ENCODE measurements at regions not wholly inside any gene's neighbourhood (a gene's known extent, or its start where the extent isn't known, plus 50 kb on each side); places are given as distances from the start of the nearest gene placed in this dataset.

- no peak for DNase-seq (ENCODE audit: low spot score)
- TF ChIP-seq CTCF (IDR thresholded peaks at IDR 0.05; ENCODE audit: extremely low read depth, missing control alignments), result no peak
Measured at GRCh38 chr6:91135406-91136103, 548.7 kb upstream of the MAP3K7 start.

GRCh38 chr6:91132461-91132860, 545.6 kb upstream of the MAP3K7 start:
- DNase-seq (ENCODE audit: low spot score), result no peak
- no peak for TF ChIP-seq CTCF (IDR thresholded peaks at IDR 0.05; ENCODE audit: extremely low read depth, missing control alignments)

- TF ChIP-seq CTCF (IDR thresholded peaks at IDR 0.05; ENCODE audit: extremely low read depth, missing control alignments), result no peak
Measured at GRCh38 chr6:91130126-91130525, 543.3 kb upstream of the MAP3K7 start.

GRCh38 chr6:91127752-91128151, 540.9 kb upstream of the MAP3K7 start:
- DNase-seq (ENCODE audit: low spot score), result no peak
- no peak for TF ChIP-seq CTCF (IDR thresholded peaks at IDR 0.05; ENCODE audit: extremely low read depth, missing control alignments)

More at GRCh38 chr6:91130126-91130525, 543.3 kb upstream of the MAP3K7 start:
- DNase-seq (ENCODE audit: low spot score), result no peak

DNA sequence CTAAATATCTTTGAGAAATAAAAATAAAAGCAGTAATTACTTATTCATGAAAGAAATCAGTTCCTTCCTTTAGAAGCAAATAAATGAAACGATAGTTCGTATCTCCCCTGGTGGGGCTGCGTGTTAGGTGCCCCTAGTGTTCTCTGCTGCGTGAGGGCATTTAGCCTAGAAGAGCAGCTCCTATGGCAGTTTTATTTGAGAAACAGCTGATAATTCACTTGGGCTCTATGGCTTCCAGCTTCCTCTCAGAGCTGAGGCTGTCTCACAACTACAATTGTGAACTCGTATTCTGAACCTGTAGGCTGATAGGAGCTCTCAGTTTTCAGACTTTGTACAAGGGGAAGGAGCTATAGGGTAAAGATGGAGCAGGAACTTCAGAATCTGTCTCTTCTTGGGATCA, 540.0 kb upstream of the MAP3K7 start:
- no peak for TF ChIP-seq CTCF (IDR thresholded peaks at IDR 0.05; ENCODE audit: extremely low read depth, missing control alignments)
- DNase-seq (ENCODE audit: low spot score), result no peak

GRCh38 chr6:91117550-91117949, 530.7 kb upstream of the MAP3K7 start:
- no peak for DNase-seq (ENCODE audit: low spot score)
- no peak for TF ChIP-seq CTCF (IDR thresholded peaks at IDR 0.05; ENCODE audit: extremely low read depth, missing control alignments)

- no peak for TF ChIP-seq CTCF (IDR thresholded peaks at IDR 0.05; ENCODE audit: extremely low read depth, missing control alignments)
- DNase-seq (ENCODE audit: low spot score), result no peak
Measured at GRCh38 chr6:91114123-91114708, 527.3 kb upstream of the MAP3K7 start.

Measured in GM20000 (cell line).